Memory B cell (primary cell): ENCODE measurements at regions not wholly inside any gene's neighbourhood (a gene's known extent, or its start where the extent isn't known, plus 50 kb on each side); places are given as distances from the start of the nearest gene placed in this dataset.

Experiments used
- ATAC-seq: fragments of 150-1000 bp; cut with Tn5 transposase; 2 replicates; pipeline ENCODE4 v1.10.0; 2021; ENCODE audit warnings: low read depth, mild to moderate bottlenecking, moderate library complexity
- DNase-seq, 2 donors: peaks; one replicate each; pipeline ENCODE4 v3.0.0; 2022; ENCODE audit warnings: low spot score in 2 of 2
- H3K27ac Mint-ChIP-seq: one replicate; pipeline ENCODE4 v1.8.0; 2022; ENCODE audit warnings: mild to moderate bottlenecking, moderate library complexity, mixed read lengths
- H3K27me3 Mint-ChIP-seq: one replicate; pipeline ENCODE4 v1.8.0; 2022; ENCODE audit warnings: mixed read lengths
- H3K36me3 Mint-ChIP-seq: one replicate; pipeline ENCODE4 v1.8.0; 2022; ENCODE audit warnings: mild to moderate bottlenecking, mixed read lengths
- H3K4me1 Mint-ChIP-seq: one replicate; pipeline ENCODE4 v1.8.0; 2022; ENCODE audit warnings: mixed read lengths
- H3K4me3 Mint-ChIP-seq: one replicate; pipeline ENCODE4 v1.8.0; 2022; ENCODE audit warnings: mild to moderate bottlenecking, moderate library complexity, mixed read lengths
- H3K9me3 Mint-ChIP-seq: one replicate; pipeline ENCODE4 v1.8.0; 2022; ENCODE audit warnings: mixed read lengths

DNA sequence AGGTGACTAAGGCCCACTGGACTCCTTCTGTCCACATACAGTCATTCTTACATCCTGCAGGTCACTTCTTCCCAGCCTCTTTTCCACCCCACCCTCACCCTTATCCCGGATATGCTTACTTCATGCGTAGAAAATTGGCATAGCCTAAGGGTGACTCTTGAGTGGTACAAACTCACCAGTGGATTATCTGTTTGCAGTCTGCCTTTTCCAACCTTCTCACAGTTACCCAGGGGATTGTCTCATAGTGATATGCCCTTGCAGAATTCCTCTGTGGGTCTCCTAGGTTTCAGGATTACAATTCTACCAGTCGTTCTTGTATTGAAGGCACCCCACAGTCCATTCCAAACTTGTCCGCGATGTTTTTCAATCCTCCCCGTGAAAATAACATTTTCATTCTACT lies 752.9 kb upstream of the HS6ST1 start:
- DNase-seq = no peak
- H3K36me3 Mint-ChIP-seq = no peaks in the 10 kb centered on the region
- no peaks in the 10 kb centered on the region for H3K27me3 Mint-ChIP-seq

GRCh38 chr2:129074298-129074920 lies 755.7 kb upstream of the HS6ST1 start:
- no peaks in the 10 kb centered on the region for H3K4me1 Mint-ChIP-seq
- H3K9me3 Mint-ChIP-seq = no peaks in the 10 kb centered on the region
- DNase-seq (no peak), ATAC-seq (no peak)
- H3K27ac Mint-ChIP-seq = no peak overlapping the region
- H3K27me3 Mint-ChIP-seq = peaks cover 7% of the 10 kb centered on the region
- no peak overlapping the region for H3K4me3 Mint-ChIP-seq
- no peaks in the 10 kb centered on the region for H3K36me3 Mint-ChIP-seq

More for the DNA sequence above, 752.9 kb upstream of the HS6ST1 start:
- Mint-ChIP-seq H3K27ac (no peak overlapping the region), H3K9me3 (no peaks in the 10 kb centered on the region), H3K4me1 (no peaks in the 10 kb centered on the region), H3K4me3 (no peak overlapping the region)
- no peak for ATAC-seq

GRCh38 chr2:129078548-129078947 lies 759.9 kb upstream of the HS6ST1 start:
- ATAC-seq (no peak), DNase-seq (no peak)
- no peaks in the 10 kb centered on the region for H3K36me3 Mint-ChIP-seq
- H3K4me1 Mint-ChIP-seq = no peaks in the 10 kb centered on the region
- H3K27ac Mint-ChIP-seq = no peak overlapping the region
- peaks cover 10% of the 10 kb centered on the region for H3K27me3 Mint-ChIP-seq
- no peak overlapping the region for H3K4me3 Mint-ChIP-seq
- no peaks in the 10 kb centered on the region for H3K9me3 Mint-ChIP-seq

GRCh38 chr2:129080715-129081476 lies 762.2 kb upstream of the HS6ST1 start:
- ATAC-seq = no peak
- no peaks in the 10 kb centered on the region for H3K36me3 Mint-ChIP-seq
- H3K4me3 Mint-ChIP-seq = no peak overlapping the region
- H3K4me1 Mint-ChIP-seq = no peaks in the 10 kb centered on the region
- no peak for DNase-seq
- H3K27me3 Mint-ChIP-seq = peaks cover 10% of the 10 kb centered on the region
- no peaks in the 10 kb centered on the region for H3K9me3 Mint-ChIP-seq
- H3K27ac Mint-ChIP-seq = no peak overlapping the region

DNA sequence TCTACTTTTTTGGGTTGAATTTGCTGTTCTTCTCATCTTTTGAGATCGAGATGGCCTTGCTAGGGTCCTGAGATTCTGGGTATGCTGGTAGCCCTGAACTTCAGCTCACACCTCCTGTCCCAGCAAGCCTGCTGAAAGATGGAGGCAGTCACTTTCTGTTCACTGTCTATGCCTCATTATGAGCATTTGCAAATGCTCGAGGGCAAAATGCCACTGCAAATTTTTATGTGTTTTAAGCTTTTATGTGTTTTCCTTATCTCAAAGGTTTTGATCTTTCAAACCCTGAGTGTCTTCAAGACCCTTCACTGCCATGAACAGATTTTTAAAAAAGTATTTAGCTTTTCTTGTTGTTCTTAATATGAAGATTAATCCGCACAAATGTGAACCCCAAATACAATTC lies 766.7 kb upstream of the HS6ST1 start:
- DNase-seq = no peak
- H3K27me3 Mint-ChIP-seq = peaks cover 2% of the 10 kb centered on the region
- no peak for ATAC-seq
- no peaks in the 10 kb centered on the region for H3K36me3 Mint-ChIP-seq
- no peak overlapping the region for H3K27ac Mint-ChIP-seq
- H3K4me1 Mint-ChIP-seq = no peaks in the 10 kb centered on the region
- no peaks in the 10 kb centered on the region for H3K9me3 Mint-ChIP-seq
- no peak overlapping the region for H3K4me3 Mint-ChIP-seq

DNA sequence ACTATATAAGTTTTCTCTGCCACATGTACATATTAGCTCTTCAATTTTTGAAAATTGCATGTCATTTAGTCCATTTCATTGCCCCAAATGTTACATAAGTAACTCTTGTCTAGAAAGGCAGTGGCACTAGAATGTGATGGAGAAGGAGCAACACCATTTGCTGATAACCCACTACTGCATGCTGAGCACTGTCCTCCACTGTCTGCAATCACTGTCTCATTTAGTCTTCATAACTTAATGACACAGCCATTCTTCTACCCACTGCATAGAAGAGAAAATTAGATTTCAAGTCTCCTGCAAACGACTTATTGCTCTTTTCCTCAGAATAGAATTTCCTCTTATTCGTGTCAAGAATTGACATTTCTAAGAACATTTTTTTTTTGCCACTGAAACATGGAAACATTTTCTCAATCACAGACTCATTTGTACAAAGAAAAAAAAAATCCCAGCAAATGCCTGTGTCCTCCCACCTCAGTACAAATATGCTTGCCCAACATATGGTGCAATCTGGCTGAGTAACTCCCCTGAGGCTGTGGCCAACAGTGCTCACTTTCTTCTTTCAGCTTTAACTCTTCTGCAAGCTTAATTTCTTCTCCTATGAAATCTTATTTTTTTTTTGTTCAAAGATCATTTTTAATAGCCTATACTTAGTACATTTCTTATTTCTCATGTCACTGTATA lies 768.6 kb upstream of the HS6ST1 start:
- Mint-ChIP-seq H3K9me3 (no peaks in the 10 kb centered on the region), H3K4me3 (no peak overlapping the region), H3K27me3 (peaks cover 2% of the 10 kb centered on the region), H3K36me3 (no peaks in the 10 kb centered on the region), H3K4me1 (no peaks in the 10 kb centered on the region), H3K27ac (no peak overlapping the region)
- DNase-seq = no peak
- ATAC-seq = no peak

- ATAC-seq (no peak), DNase-seq (no peak)
- H3K4me3 Mint-ChIP-seq = no peak overlapping the region
- H3K27ac Mint-ChIP-seq = no peak overlapping the region
- no peaks in the 10 kb centered on the region for H3K9me3 Mint-ChIP-seq
- no peaks in the 10 kb centered on the region for H3K4me1 Mint-ChIP-seq
- H3K27me3 Mint-ChIP-seq = peaks cover 2% of the 10 kb centered on the region
- no peaks in the 10 kb centered on the region for H3K36me3 Mint-ChIP-seq
Measured at GRCh38 chr2:129091620-129092019, 773.0 kb upstream of the HS6ST1 start.

GRCh38 chr2:129092956-129093355 lies 774.3 kb upstream of the HS6ST1 start:
- Mint-ChIP-seq H3K9me3 (no peaks in the 10 kb centered on the region), H3K4me1 (no peaks in the 10 kb centered on the region), H3K27ac (no peak overlapping the region), H3K36me3 (no peaks in the 10 kb centered on the region), H3K4me3 (no peak overlapping the region), H3K27me3 (peaks cover 4% of the 10 kb centered on the region)
- DNase-seq (no peak), ATAC-seq (no peak)

DNA sequence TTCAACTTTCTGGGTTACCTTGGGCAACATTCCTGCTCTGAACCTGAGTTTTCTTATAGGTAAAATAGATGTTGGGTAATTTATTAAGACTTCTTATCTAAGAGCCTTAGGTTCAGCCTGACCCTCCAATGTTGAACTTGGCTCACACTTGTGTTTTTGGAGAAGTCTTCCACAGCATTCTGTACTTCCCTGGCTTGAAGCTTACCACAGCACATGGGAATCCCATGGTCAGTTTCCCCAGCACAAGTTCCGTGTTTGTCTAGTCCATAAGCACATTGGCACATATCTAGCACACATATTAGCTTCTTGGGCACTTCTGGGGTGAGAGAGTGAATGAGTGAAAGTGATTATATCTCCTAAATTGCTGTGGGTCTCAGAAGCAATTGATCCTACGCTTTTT lies 782.5 kb upstream of the HS6ST1 start:
- Mint-ChIP-seq H3K27ac (no peak overlapping the region), H3K4me1 (no peaks in the 10 kb centered on the region), H3K4me3 (no peak overlapping the region), H3K36me3 (no peaks in the 10 kb centered on the region), H3K9me3 (no peaks in the 10 kb centered on the region), H3K27me3 (peaks cover 2% of the 10 kb centered on the region)
- no peak for ATAC-seq
- no peak for DNase-seq

DNA sequence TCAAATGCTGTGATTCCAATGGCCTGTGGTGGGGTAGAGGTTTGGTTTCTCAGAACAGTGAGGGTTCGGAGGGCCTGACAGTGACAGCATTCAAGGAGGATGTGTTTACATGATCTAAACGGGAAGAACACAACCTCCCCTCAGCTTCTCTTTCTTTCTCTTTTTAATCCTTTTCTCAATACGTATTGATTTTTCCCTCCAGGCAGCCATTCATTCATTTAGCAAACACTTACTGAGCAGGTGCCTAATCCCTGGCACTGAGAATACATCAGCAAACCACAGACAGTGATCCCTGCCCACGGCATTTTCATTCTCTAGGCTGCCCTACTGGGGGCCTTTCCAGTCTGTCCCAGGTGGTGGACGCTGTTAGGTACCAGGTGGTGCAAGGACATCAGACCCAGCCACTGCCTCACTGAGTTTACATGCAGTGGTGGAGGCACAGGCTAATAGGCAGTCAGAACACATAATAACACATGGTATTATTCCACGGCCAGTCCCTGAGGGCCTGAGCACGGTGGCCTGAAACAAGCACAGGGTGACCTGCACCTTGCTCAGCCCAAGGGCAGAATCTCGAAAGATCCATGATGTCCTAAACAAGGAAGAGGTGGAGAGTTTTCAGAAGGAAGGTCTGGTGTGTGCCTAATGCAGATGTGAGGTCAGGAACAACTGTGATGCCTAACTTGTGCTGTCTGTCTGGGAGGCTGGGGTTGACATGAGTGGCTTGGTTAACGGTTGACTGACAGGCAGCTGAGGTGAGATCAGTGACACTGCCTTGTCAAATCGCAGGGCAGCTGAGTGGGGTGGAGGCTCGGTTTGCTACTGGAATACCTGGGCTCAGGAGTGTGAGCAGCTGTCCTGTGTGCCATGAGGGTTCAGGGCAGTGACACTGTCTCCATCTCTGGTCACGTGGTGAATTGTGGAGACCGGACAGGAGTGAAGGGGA lies 785.5 kb upstream of the HS6ST1 start:
- Mint-ChIP-seq H3K4me3 (no peak overlapping the region), H3K27ac (no peak overlapping the region), H3K9me3 (no peaks in the 10 kb centered on the region), H3K4me1 (peaks cover 2% of the 10 kb centered on the region), H3K27me3 (peaks cover 5% of the 10 kb centered on the region), H3K36me3 (no peaks in the 10 kb centered on the region)
- ATAC-seq (no peak), DNase-seq (no peak)

- Mint-ChIP-seq H3K36me3 (no peaks in the 10 kb centered on the region), H3K27ac (no peak overlapping the region), H3K4me1 (peaks cover 2% of the 10 kb centered on the region), H3K4me3 (no peak overlapping the region), H3K9me3 (peaks cover 2% of the 10 kb centered on the region), H3K27me3 (peaks cover 4% of the 10 kb centered on the region)
- ATAC-seq = no peak
- no peak for DNase-seq
Measured at GRCh38 chr2:129112181-129112580, 793.5 kb upstream of the HS6ST1 start.

DNA sequence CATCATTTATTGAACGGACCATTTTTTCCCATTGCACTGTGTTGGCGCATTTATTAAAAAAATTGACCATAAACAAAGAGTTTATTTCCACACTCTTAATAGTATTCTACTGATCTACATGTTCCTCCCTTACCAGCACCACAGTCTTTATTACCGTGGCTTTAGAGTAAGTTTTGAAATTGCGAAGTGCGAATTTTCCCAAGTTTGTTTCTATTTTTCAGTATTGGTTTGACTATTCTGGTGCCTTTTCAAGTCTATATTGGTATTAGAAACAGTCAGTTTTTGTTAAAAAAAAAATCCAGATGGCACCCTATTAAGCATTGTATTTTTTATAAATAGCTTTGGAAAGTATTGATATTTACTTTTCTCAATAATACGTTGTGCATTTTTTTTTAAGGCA lies 795.1 kb upstream of the HS6ST1 start:
- DNase-seq = no peak
- Mint-ChIP-seq H3K27me3 (no peaks in the 10 kb centered on the region), H3K4me3 (no peak overlapping the region), H3K4me1 (no peaks in the 10 kb centered on the region), H3K9me3 (peaks cover 2% of the 10 kb centered on the region), H3K27ac (no peak overlapping the region), H3K36me3 (no peaks in the 10 kb centered on the region)
- no peak for ATAC-seq

DNA sequence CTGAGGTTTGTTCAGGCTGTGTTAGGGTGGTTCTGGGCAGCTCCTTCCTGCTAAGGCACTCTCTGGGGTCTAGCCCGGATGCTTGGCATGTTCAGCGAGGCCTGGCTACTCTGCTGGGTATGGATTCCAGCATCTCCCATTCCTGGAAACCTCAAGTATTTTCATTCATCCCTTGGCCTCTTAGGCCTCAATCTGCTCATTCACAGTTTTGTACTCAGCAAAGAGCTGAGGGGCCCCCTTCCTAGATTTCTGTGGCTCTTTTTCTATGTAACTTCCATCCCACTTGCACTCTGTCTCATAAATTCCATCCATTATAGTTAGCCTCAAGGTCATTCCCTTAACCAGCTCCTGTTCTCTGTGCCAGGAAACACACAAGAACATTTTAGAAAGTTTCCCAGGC lies 798.8 kb upstream of the HS6ST1 start:
- no peak overlapping the region for H3K4me3 Mint-ChIP-seq
- H3K9me3 Mint-ChIP-seq = peaks cover 3% of the 10 kb centered on the region
- ATAC-seq = no peak
- no peaks in the 10 kb centered on the region for H3K27me3 Mint-ChIP-seq
- H3K27ac Mint-ChIP-seq = no peak overlapping the region
- H3K36me3 Mint-ChIP-seq = no peaks in the 10 kb centered on the region
- no peak for DNase-seq
- no peaks in the 10 kb centered on the region for H3K4me1 Mint-ChIP-seq

DNA sequence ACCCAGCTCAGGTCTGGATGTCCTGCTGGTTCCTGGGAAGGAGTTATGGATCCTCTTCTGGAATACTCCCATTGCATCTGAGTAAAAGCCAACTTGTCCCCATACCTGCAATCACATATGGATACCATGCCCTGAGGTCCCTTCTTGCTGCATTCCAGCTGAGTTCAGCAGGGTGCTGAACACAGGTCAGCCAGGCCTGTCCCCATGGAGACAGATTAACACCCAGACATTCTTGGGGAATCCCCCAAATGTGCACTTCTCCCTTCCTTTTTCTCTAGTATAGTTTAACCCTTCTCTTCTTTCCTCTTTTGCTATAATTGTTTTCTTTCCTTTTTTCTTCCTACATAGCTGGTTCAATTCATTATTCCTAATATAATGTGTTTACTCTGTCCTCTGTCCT lies 799.6 kb upstream of the HS6ST1 start:
- H3K4me1 Mint-ChIP-seq = no peaks in the 10 kb centered on the region
- H3K27me3 Mint-ChIP-seq = no peaks in the 10 kb centered on the region
- H3K9me3 Mint-ChIP-seq = peaks cover 3% of the 10 kb centered on the region
- DNase-seq (no peak), ATAC-seq (peak; percentile 38)
- no peak overlapping the region for H3K4me3 Mint-ChIP-seq
- H3K36me3 Mint-ChIP-seq = no peaks in the 10 kb centered on the region
- no peak overlapping the region for H3K27ac Mint-ChIP-seq
